GM12878 (cell line): ENCODE measurements at regions not wholly inside any gene's neighbourhood (a gene's known extent, or its start where the extent isn't known, plus 50 kb on each side); places are given as distances from the start of the nearest gene placed in this dataset.
A peak's percentile ranks its signal among the peaks of the same experiment; 100 is the strongest.

Experiments
- ATAC-seq: fragments of 200-7000 bp; cut with Tn5 transposase; 3 replicates; pipeline ENCODE4 v1.9.1; 2020; ENCODE audit warnings: mild to moderate bottlenecking, moderate library complexity
- BruUV-seq: library from RNA; stranded (reverse); fragments of 400-500 nt; replicated peaks from 2 replicates; lab custom pipeline; 2021; lab: Mats Ljungman, UMichigan
- CTCF ChIA-PET: fragments of 300-600 bp; sonication (Branson Sonifier 250); formaldehyde crosslinking; extraction: SDS; loops from one replicate; lab custom pipeline; 2021; ENCODE audit warnings: inconsistent platforms; lab: Yijun Ruan, JAX
- POLR2A ChIA-PET: fragments of 350-600 bp; formaldehyde crosslinking; extraction: SDS; loops from one replicate; lab custom pipeline; 2021; ENCODE audit warnings: inconsistent platforms; lab: Charles Lee
- RAD21 ChIA-PET: fragments of 300-600 bp; sonication (Branson Sonifier 250); formaldehyde crosslinking; loops from one replicate; lab custom pipeline; 2023; ENCODE audit warnings: antibody characterized with exemption; ENCODE audit not compliant: unreplicated experiment; lab: Charles Lee
- SMC1A ChIA-PET: fragments of 300-600 bp; sonication (Branson Sonifier 250); formaldehyde crosslinking; loops from one replicate; lab custom pipeline; 2023; ENCODE audit not compliant: unreplicated experiment, uncharacterized antibody; lab: Charles Lee
- DNase-seq: peaks from one replicate; pipeline ENCODE4 v3.0.0-alpha.2; 2011; ENCODE audit warnings: low read depth, low spot score
- FAIRE-seq: peaks from 3 replicates; lab custom pipeline; 2011; peaks lifted over from hg19 to GRCh38; lab: Jason Lieb, UNC
- H2AFZ ChIP-seq: 2 replicates; pipeline ENCODE4 v1.6.0; 2011; ENCODE audit warnings: low read depth, low read length, control low read depth; ENCODE audit not compliant: control insufficient read depth
- H3K27ac ChIP-seq: 2 replicates; pipeline ENCODE4 v1.5.1; 2011; ENCODE audit warnings: control low read depth; ENCODE audit not compliant: control insufficient read depth, insufficient read depth
- H3K27me3 ChIP-seq, 2 experiments: replicated peaks in 1 of 2; 2 replicates each; pipeline versions ENCODE4 v1.6.0 to v1.6.1; 2011; ENCODE audit warnings: low read length in 1 of 2; ENCODE audit not compliant: control insufficient read depth in 2 of 2, insufficient read depth in 2 of 2
- H3K36me3 ChIP-seq, 2 experiments: 2 replicates each; pipeline ENCODE4 v1.5.1; 2011; ENCODE audit warnings: low read length in 1 of 2; ENCODE audit not compliant: control insufficient read depth in 2 of 2, insufficient read depth in 2 of 2
- H3K4me1 ChIP-seq: 2 replicates; pipeline ENCODE4 v1.6.1; 2011; ENCODE audit warnings: mild to moderate bottlenecking, low read length, moderate library complexity, mixed read lengths; ENCODE audit not compliant: control insufficient read depth, insufficient read depth
- H3K4me2 ChIP-seq: 2 replicates; pipeline ENCODE4 v1.6.0; 2011; ENCODE audit warnings: control low read depth; ENCODE audit not compliant: control insufficient read depth, insufficient read depth
- H3K4me3 ChIP-seq: fragments of 200-600 bp; sonication (generic); 2 replicates; pipeline ENCODE4 v1.5.1; 2016
- H3K79me2 ChIP-seq: 2 replicates; pipeline ENCODE4 v1.6.0; 2011; ENCODE audit warnings: low read length; ENCODE audit not compliant: control insufficient read depth, insufficient read depth
- H3K9ac ChIP-seq: 2 replicates; pipeline ENCODE4 v1.8.0; 2011; ENCODE audit warnings: low read length, control low read depth, mixed read lengths; ENCODE audit not compliant: control insufficient read depth, insufficient read depth
- H3K9me3 ChIP-seq: replicated peaks from 3 replicates; pipeline ENCODE4 v1.5.1; 2011; ENCODE audit warnings: mild to moderate bottlenecking, low read length; ENCODE audit not compliant: control insufficient read depth, insufficient read depth
- H4K20me1 ChIP-seq: 2 replicates; pipeline ENCODE4 v1.6.0; 2011; ENCODE audit not compliant: control insufficient read depth, insufficient read depth
- ASH2L ChIP-seq: fragments of 300-600, 200-600 bp; sonication (generic); IDR thresholded peaks from 2 replicates; pipeline ENCODE4 v1.6.1; 2017; ENCODE audit warnings: low read depth, mild to moderate bottlenecking, borderline replicate concordance
- BCL11A ChIP-seq: IDR thresholded peaks from 2 replicates; pipeline ENCODE4 v1.6.1; 2011; ENCODE audit warnings: low read depth, low read length
- BCLAF1 ChIP-seq: fragments of 450-650 bp; IDR thresholded peaks from 2 replicates; pipeline ENCODE4 v1.6.1; 2017; ENCODE audit warnings: antibody characterized with exemption, mild to moderate bottlenecking, moderate library complexity
- GABPA ChIP-seq: IDR thresholded peaks from 2 replicates; pipeline ENCODE4 v1.6.1; 2014; ENCODE audit warnings: antibody characterized with exemption, low read depth, mild to moderate bottlenecking, inconsistent platforms
- GATAD2B ChIP-seq: fragments of 450-650 bp; conservative IDR thresholded peaks from 2 replicates; pipeline ENCODE4 v1.6.1; 2017; ENCODE audit warnings: low read depth, mild to moderate bottlenecking, moderate library complexity
- MEF2A ChIP-seq: IDR thresholded peaks from 2 replicates; pipeline ENCODE4 v1.6.1; 2011; ENCODE audit warnings: low read depth, mild to moderate bottlenecking, low read length, moderate library complexity; ENCODE audit not compliant: insufficient read depth
- MTA3 ChIP-seq: IDR thresholded peaks from 2 replicates; pipeline ENCODE4 v1.6.1; 2012; ENCODE audit warnings: low read length, inconsistent platforms, borderline replicate concordance
- RFX5 ChIP-seq: IDR thresholded peaks from 2 replicates; pipeline ENCODE4 v1.6.1; 2011; ENCODE audit warnings: low read depth, low read length, improper control_type of control experiment
- SIX5 ChIP-seq: IDR thresholded peaks from 2 replicates; pipeline ENCODE4 v1.6.1; 2011; ENCODE audit warnings: mild to moderate bottlenecking, low read depth, low read length, moderate library complexity; ENCODE audit not compliant: severe bottlenecking
- SP1 ChIP-seq: IDR thresholded peaks from one replicate; pipeline ENCODE4 v1.6.1; 2011; ENCODE audit warnings: low read depth, low read length
- SPI1 ChIP-seq: IDR thresholded peaks from 2 replicates; pipeline ENCODE4 v1.6.1; 2011; ENCODE audit warnings: low read depth, mild to moderate bottlenecking, low read length, moderate library complexity, borderline replicate concordance; ENCODE audit not compliant: insufficient read depth
- TCF12 ChIP-seq: IDR thresholded peaks from 2 replicates; pipeline ENCODE4 v1.6.1; 2011; ENCODE audit warnings: low read depth, mild to moderate bottlenecking, low read length
- WRNIP1 ChIP-seq: IDR thresholded peaks from 2 replicates; pipeline ENCODE4 v1.6.1; 2011; ENCODE audit warnings: low read depth, low read length, improper control_type of control experiment, borderline replicate concordance
- YBX1 ChIP-seq: fragments of 450-650 bp; IDR thresholded peaks from 2 replicates; pipeline ENCODE4 v1.6.1; 2016; ENCODE audit warnings: antibody characterized with exemption
- ZNF217 ChIP-seq: fragments of 450-650 bp; IDR thresholded peaks from 2 replicates; pipeline ENCODE4 v1.6.1; 2017; ENCODE audit warnings: antibody characterized with exemption, mild to moderate bottlenecking
- ZNF24 ChIP-seq: fragments of 450-650 bp; IDR thresholded peaks from 2 replicates; pipeline ENCODE4 v1.6.1; 2017; ENCODE audit warnings: antibody characterized with exemption, mild to moderate bottlenecking
- WGBS: methylation state at CpG from one replicate; pipeline ENCODE4 v1.1.6; 2016; ENCODE audit warnings: low lambda C conversion rate; ENCODE audit not compliant: insufficient replicate concordance, insufficient coverage; ENCODE audit errors: missing lambda C conversion rate; 5-methylcytosine and 5-hydroxymethylcytosine counted together
- in situ Hi-C: fragments of 300-500 bp; cut with MboI; formaldehyde crosslinking; loops from 9 replicates; pipeline ENCODE4 v1.14.3; 2018; ENCODE audit warnings: mixed read lengths
- intact Hi-C: fragments of 100-400 bp; cut with micrococcal nuclease; formaldehyde crosslinking; loops from one replicate; pipeline ENCODE4 v1.14.2; 2022; ENCODE audit not compliant: unreplicated experiment

DNA sequence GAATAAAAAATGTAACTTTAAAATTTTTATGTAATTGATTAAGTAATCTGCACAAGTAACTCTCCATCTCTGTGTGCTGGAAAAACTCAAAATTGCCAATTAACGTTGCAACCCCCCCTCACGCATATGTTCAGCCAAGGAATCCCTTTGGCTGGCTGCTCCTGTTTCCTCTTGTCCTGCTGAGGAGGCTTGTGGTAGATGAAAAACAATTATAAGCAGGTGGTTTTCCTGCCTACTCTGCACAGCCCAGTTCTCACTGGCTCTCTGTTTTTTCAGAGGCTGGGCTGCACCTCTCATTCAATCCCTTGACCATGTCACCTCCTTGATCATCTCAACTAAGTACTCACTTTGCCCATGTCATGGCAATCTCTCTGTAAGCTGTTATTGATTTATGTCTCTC lies 1068.4 kb downstream of the ARAP2 start:
- Histone ChIP-seq H3K27ac (no peak overlapping the region), H3K9ac (no peak overlapping the region), H3K4me2 (no peak overlapping the region), H2AFZ (no peak overlapping the region), H3K4me1 (no peaks in the 10 kb centered on the region), H3K36me3 (no peaks in the 10 kb centered on the region), H3K4me3 (no peak overlapping the region), H3K27me3 (no peaks in the 10 kb centered on the region), H3K9me3 (no peaks in the 10 kb centered on the region), H3K79me2 (no peaks in the 10 kb centered on the region), H4K20me1 (no peaks in the 10 kb centered on the region)
- 20% methylated on average over 2 of the region's 2 CpGs for WGBS
- in situ Hi-C loops = no loop called here
- CTCF ChIA-PET = interaction anchor here (1.1 kb wide), 1 partner anchor 11 kb away, joined by 3 read pairs; no protein-coding TSS in a partner anchor
- BruUV-seq = no TSS peak
- FAIRE-seq = no peak
- RAD21 ChIA-PET = no interaction called here
- SMC1A ChIA-PET = interaction anchor here (1.5 to 1.9 kb wide), 4 partner anchors 8 to 29 kb away, joined by 3 to 6 read pairs (median 4); no protein-coding TSS in a partner anchor
- POLR2A ChIA-PET = no interaction called here
- DNase-seq = no peak
- ATAC-seq = peak; percentile 28; the same call in 2 of the 3 replicates
- TF ChIP-seq GATAD2B (no peak), SP1 (no peak), ZNF24 (no peak), BCL11A (no peak), ZNF217 (no peak), WRNIP1 (no peak), GABPA (no peak), SPI1 (no peak), RFX5 (no peak), ASH2L (no peak)
- intact Hi-C loops = no loop called here

GRCh38 chr4:35182451-35182850 lies 1061.9 kb downstream of the ARAP2 start:
- ChIA-PET POLR2A (no interaction called here), RAD21 (no interaction called here), CTCF (interaction anchor here (1.1 kb wide), 1 partner anchor 11 kb away, joined by 3 read pairs; no protein-coding TSS in a partner anchor), SMC1A (no interaction called here)
- no peaks in the 10 kb centered on the region for H3K27me3 ChIP-seq
- no peaks in the 10 kb centered on the region for H4K20me1 ChIP-seq
- no peak overlapping the region for H3K4me3 ChIP-seq
- H2AFZ ChIP-seq = no peak overlapping the region
- no peaks in the 10 kb centered on the region for H3K79me2 ChIP-seq
- H3K27ac ChIP-seq = no peak overlapping the region
- no peaks in the 10 kb centered on the region for H3K4me1 ChIP-seq
- H3K36me3 ChIP-seq = no peaks in the 10 kb centered on the region
- no peaks in the 10 kb centered on the region for H3K9me3 ChIP-seq
- no TSS peak for BruUV-seq
- FAIRE-seq (no peak), DNase-seq (no peak), ATAC-seq (no peak)
- in situ Hi-C loops (no loop called here), intact Hi-C loops (no loop called here)
- H3K4me2 ChIP-seq = no peak overlapping the region
- H3K9ac ChIP-seq = no peak overlapping the region
- TF ChIP-seq BCLAF1 (no peak), MEF2A (no peak), SIX5 (no peak), TCF12 (no peak), WRNIP1 (no peak), YBX1 (no peak), MTA3 (no peak)
